ENCODE measurements at regions not wholly inside any gene's neighbourhood (a gene's known extent, or its start where the extent isn't known, plus 50 kb on each side); places are given as distances from the start of the nearest gene placed in this dataset.

GRCh38 chr1:187374082-187374481 is 545.3 kb downstream of the PLA2G4A start:
- Histone ChIP-seq H3K27me3 (no peaks in the 10 kb centered on the region), H3K4me1 (ENCODE audit: control insufficient read depth in 1 of 2, insufficient read depth in 1 of 2, low read depth in 1 of 2, low read length in 1 of 2) (no peaks in the 10 kb centered on the region), H3K4me3 (ENCODE audit: low read depth in 1 of 2, low read length in 1 of 2) (no peak overlapping the region), H3K36me3 (no peaks in the 10 kb centered on the region), H3K27ac (no peak overlapping the region), H3K9me3 (no peaks in the 10 kb centered on the region)
- TF ChIP-seq, protein P1, sequence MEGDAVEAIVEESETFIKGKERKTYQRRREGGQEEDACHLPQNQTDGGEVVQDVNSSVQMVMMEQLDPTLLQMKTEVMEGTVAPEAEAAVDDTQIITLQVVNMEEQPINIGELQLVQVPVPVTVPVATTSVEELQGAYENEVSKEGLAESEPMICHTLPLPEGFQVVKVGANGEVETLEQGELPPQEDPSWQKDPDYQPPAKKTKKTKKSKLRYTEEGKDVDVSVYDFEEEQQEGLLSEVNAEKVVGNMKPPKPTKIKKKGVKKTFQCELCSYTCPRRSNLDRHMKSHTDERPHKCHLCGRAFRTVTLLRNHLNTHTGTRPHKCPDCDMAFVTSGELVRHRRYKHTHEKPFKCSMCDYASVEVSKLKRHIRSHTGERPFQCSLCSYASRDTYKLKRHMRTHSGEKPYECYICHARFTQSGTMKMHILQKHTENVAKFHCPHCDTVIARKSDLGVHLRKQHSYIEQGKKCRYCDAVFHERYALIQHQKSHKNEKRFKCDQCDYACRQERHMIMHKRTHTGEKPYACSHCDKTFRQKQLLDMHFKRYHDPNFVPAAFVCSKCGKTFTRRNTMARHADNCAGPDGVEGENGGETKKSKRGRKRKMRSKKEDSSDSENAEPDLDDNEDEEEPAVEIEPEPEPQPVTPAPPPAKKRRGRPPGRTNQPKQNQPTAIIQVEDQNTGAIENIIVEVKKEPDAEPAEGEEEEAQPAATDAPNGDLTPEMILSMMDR (IDR thresholded peaks at IDR 0.05), result no peak

GRCh38 chr1:187374742-187375141 is 546.0 kb downstream of the PLA2G4A start:
- TF ChIP-seq, protein P1 (IDR thresholded peaks at IDR 0.05), result no peak
- H3K36me3 ChIP-seq, result no peaks in the 10 kb centered on the region
- no peak overlapping the region for H3K4me3 ChIP-seq (ENCODE audit: low read depth in 1 of 2, low read length in 1 of 2)
- no peaks in the 10 kb centered on the region for H3K27me3 ChIP-seq
- no peaks in the 10 kb centered on the region for H3K4me1 ChIP-seq (ENCODE audit: control insufficient read depth in 1 of 2, insufficient read depth in 1 of 2, low read depth in 1 of 2, low read length in 1 of 2)
- no peak overlapping the region for H3K27ac ChIP-seq
- no peaks in the 10 kb centered on the region for H3K9me3 ChIP-seq

DNA sequence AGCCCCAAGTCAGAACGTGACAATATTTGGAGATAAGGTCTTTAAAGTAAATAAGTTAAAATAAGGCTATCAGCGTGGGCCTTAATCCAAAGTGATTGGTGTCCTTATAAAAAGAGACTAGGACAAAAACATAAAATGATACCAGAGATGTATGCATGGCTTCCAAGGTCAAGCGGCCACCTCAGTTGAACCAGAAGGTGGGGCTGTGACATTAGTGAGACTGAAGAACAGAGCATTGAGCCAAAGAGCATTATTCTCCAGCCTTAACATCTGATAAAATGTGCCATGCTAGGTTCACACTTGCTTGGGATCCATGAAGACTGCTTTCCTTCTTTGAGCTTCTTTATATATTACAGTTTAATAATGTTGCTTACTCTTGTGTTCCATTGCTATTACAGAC is 554.6 kb downstream of the PLA2G4A start:
- H3K9me3 ChIP-seq, result no peaks in the 10 kb centered on the region
- TF ChIP-seq, protein P1 (IDR thresholded peaks at IDR 0.05), result no peak

DNA sequence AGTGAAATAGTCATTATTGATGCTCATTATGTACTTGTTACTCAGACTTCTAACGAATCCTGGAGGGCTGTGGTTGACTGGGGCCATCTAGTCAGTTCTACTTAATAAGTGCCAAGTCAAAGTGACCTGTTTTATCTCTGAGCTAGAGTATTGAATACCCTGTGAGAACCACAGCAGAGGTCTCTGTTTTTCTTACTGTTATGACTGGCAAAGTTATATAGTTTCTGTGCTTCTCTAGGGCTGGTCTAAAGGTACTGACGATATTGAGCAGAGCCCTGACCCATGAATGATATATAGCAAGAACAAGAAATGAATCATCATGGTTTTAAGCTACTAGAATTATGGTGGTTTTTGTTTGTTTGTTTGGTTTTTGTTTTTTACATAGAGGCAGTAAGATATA is 555.8 kb downstream of the PLA2G4A start:
- TF ChIP-seq, protein P1 (IDR thresholded peaks at IDR 0.05), result no peak
- Histone ChIP-seq H3K36me3 (no peaks in the 10 kb centered on the region), H3K27ac (no peak overlapping the region), H3K9me3 (no peaks in the 10 kb centered on the region), H3K4me3 (ENCODE audit: low read depth in 1 of 2, low read length in 1 of 2) (no peak overlapping the region), H3K27me3 (no peaks in the 10 kb centered on the region), H3K4me1 (ENCODE audit: control insufficient read depth in 1 of 2, insufficient read depth in 1 of 2, low read depth in 1 of 2, low read length in 1 of 2) (no peaks in the 10 kb centered on the region)

More for the DNA sequence above, 554.6 kb downstream of the PLA2G4A start:
- no peak overlapping the region for H3K27ac ChIP-seq
- no peaks in the 10 kb centered on the region for H3K4me1 ChIP-seq (ENCODE audit: control insufficient read depth in 1 of 2, insufficient read depth in 1 of 2, low read depth in 1 of 2, low read length in 1 of 2)
- H3K36me3 ChIP-seq, result no peaks in the 10 kb centered on the region
- H3K4me3 ChIP-seq (ENCODE audit: low read depth in 1 of 2, low read length in 1 of 2), result no peak overlapping the region
- H3K27me3 ChIP-seq, result no peaks in the 10 kb centered on the region

- Histone ChIP-seq H3K4me1 (ENCODE audit: control insufficient read depth in 1 of 2, insufficient read depth in 1 of 2, low read depth in 1 of 2, low read length in 1 of 2) (no peaks in the 10 kb centered on the region), H3K27ac (no peak overlapping the region), H3K27me3 (no peaks in the 10 kb centered on the region), H3K36me3 (no peaks in the 10 kb centered on the region), H3K9me3 (no peaks in the 10 kb centered on the region), H3K4me3 (ENCODE audit: low read depth in 1 of 2, low read length in 1 of 2) (no peak overlapping the region)
- TF ChIP-seq, protein P1 (IDR thresholded peaks at IDR 0.05), result no peak
These were observed 561.6 kb downstream of the PLA2G4A start for GRCh38 chr1:187390215-187390818.

Measured in neutrophil (primary cell).